Breast epithelium (tissue), 4 donors: ENCODE measurements at regions not wholly inside any gene's neighbourhood (a gene's known extent, or its start where the extent isn't known, plus 50 kb on each side); places are given as distances from the start of the nearest gene placed in this dataset.

ENCODE experiments used
- DNase-seq, 2 donors: peaks; one replicate each; pipeline ENCODE4 v3.0.0-alpha.2; 2019; ENCODE audit warnings: low spot score in 2 of 2
- H3K27ac ChIP-seq, 2 donors: fragments of 200-600 bp; sonication (generic) in 1 of 2; one replicate each; pipeline ENCODE4 v1.5.1; 2016 to 2019; ENCODE audit warnings: mild to moderate bottlenecking in 1 of 2
- H3K27me3 ChIP-seq, 2 donors: fragments of 200-600 bp; sonication (generic) in 1 of 2; one replicate each; pipeline versions ENCODE4 v1.5.1 to v1.6.0; 2017 to 2019; ENCODE audit warnings: control low read depth in 1 of 2, mild to moderate bottlenecking in 1 of 2
- H3K36me3 ChIP-seq: fragments of 200-600 bp; one replicate; pipeline ENCODE4 v1.5.1; 2019
- H3K4me1 ChIP-seq, 2 donors: fragments of 200-600 bp; sonication (generic); one replicate each; pipeline ENCODE4 v1.5.1; 2016 to 2019; ENCODE audit warnings: control low read depth in 1 of 2
- H3K4me3 ChIP-seq, 3 donors: fragments of 200-600 bp; sonication (generic); 1 replicate in 2 of 3; 2 replicates in 1 of 3; pipeline ENCODE4 v1.5.1; 2016 to 2019; ENCODE audit warnings: mild to moderate bottlenecking in 3 of 3, moderate library complexity in 2 of 3
- H3K9me3 ChIP-seq, 2 donors: fragments of 200-600 bp; sonication (generic) in 1 of 2; one replicate each; pipeline ENCODE4 v1.5.1; 2016 to 2019; ENCODE audit warnings: control low read depth in 1 of 2
- CTCF ChIP-seq, 3 donors: fragments of 450-650 bp; IDR thresholded peaks; one replicate each; pipeline ENCODE4 v1.5.1; 2016 to 2017; ENCODE audit warnings: antibody characterized with exemption in 3 of 3, mild to moderate bottlenecking in 3 of 3, moderate library complexity in 3 of 3
- POLR2A ChIP-seq: fragments of 450-650 bp; IDR thresholded peaks from one replicate; pipeline ENCODE4 v1.6.1; 2016; ENCODE audit warnings: antibody characterized with exemption, mild to moderate bottlenecking, moderate library complexity
- POLR2AphosphoS5 ChIP-seq, 3 donors: sonication (generic); formaldehyde crosslinking; IDR thresholded peaks; one replicate each; pipeline ENCODE4 v1.6.1; 2017; ENCODE audit warnings: antibody characterized with exemption in 3 of 3
- intact Hi-C: fragments of 100-400 bp; cut with DNase I; formaldehyde crosslinking; loops from one replicate; pipeline ENCODE4 v1.15.1; 2023; ENCODE audit warnings: low total_unique reads

- intact Hi-C loops, result no loop called here
- no peak overlapping the region for H3K4me3 ChIP-seq
- TF ChIP-seq CTCF (IDR thresholded peaks at IDR 0.05) (no peak), POLR2A (no peak), POLR2AphosphoS5 (IDR thresholded peaks at IDR 0.05) (no peak)
- H3K27ac ChIP-seq, result no peak overlapping the region
- H3K36me3 ChIP-seq, result no peaks in the 10 kb centered on the region
- no peak for DNase-seq
- no peaks in the 10 kb centered on the region for H3K4me1 ChIP-seq
- H3K9me3 ChIP-seq, result no peaks in the 10 kb centered on the region
- no peaks in the 10 kb centered on the region for H3K27me3 ChIP-seq
Measured at GRCh38 chr9:20284601-20285289, 337.6 kb downstream of the MLLT3 start.

GRCh38 chr9:20280330-20280729 lies 342.0 kb downstream of the MLLT3 start:
- H3K27me3 ChIP-seq, result no peaks in the 10 kb centered on the region
- no peak overlapping the region for H3K4me3 ChIP-seq
- H3K4me1 ChIP-seq, result no peaks in the 10 kb centered on the region
- no peak for DNase-seq
- peaks cover 6 to 14% of the 10 kb centered on the region in 2 donors for H3K9me3 ChIP-seq
- no peaks in the 10 kb centered on the region for H3K36me3 ChIP-seq
- intact Hi-C loops, result no loop called here
- TF ChIP-seq POLR2AphosphoS5 (IDR thresholded peaks at IDR 0.05) (no peak), POLR2A (no peak), CTCF (IDR thresholded peaks at IDR 0.05) (no peak)
- no peak overlapping the region for H3K27ac ChIP-seq

GRCh38 chr9:20276762-20277161 lies 345.5 kb downstream of the MLLT3 start:
- no peaks in the 10 kb centered on the region for H3K27me3 ChIP-seq

GRCh38 chr9:20271723-20272122 lies 350.6 kb downstream of the MLLT3 start:
- H3K9me3 ChIP-seq, result peaks cover 6 to 7% of the 10 kb centered on the region in 2 donors
- no peak for TF ChIP-seq POLR2AphosphoS5 (IDR thresholded peaks at IDR 0.05)
- no peak for TF ChIP-seq POLR2A
- no peak for TF ChIP-seq CTCF (IDR thresholded peaks at IDR 0.05)
- no peak overlapping the region for H3K27ac ChIP-seq
- no peak overlapping the region for H3K4me3 ChIP-seq
- no peaks in the 10 kb centered on the region for H3K4me1 ChIP-seq
- no peaks in the 10 kb centered on the region for H3K27me3 ChIP-seq
- no peaks in the 10 kb centered on the region for H3K36me3 ChIP-seq
- intact Hi-C loops, result no loop called here
- no peak for DNase-seq

More at GRCh38 chr9:20276762-20277161, 345.5 kb downstream of the MLLT3 start:
- H3K27ac ChIP-seq, result no peak overlapping the region
- H3K4me1 ChIP-seq, result no peaks in the 10 kb centered on the region
- no peaks in the 10 kb centered on the region for H3K36me3 ChIP-seq
- TF ChIP-seq CTCF (IDR thresholded peaks at IDR 0.05), result no peak
- TF ChIP-seq POLR2AphosphoS5 (IDR thresholded peaks at IDR 0.05), result no peak
- TF ChIP-seq POLR2A, result no peak
- no peak for DNase-seq
- peaks cover 6 to 14% of the 10 kb centered on the region in 2 donors for H3K9me3 ChIP-seq
- no peak overlapping the region for H3K4me3 ChIP-seq
- intact Hi-C loops, result no loop called here

- Histone ChIP-seq H3K9me3 (peaks cover under 1 to 2% of the 10 kb centered on the region in 2 donors), H3K4me1 (no peaks in the 10 kb centered on the region), H3K4me3 (no peak overlapping the region), H3K27ac (no peak overlapping the region), H3K27me3 (no peaks in the 10 kb centered on the region), H3K36me3 (no peaks in the 10 kb centered on the region)
- intact Hi-C loops, result no loop called here
- no peak for TF ChIP-seq POLR2AphosphoS5 (IDR thresholded peaks at IDR 0.05)
- TF ChIP-seq CTCF (IDR thresholded peaks at IDR 0.05), result no peak
- TF ChIP-seq POLR2A, result no peak
- no peak for DNase-seq
Measured at GRCh38 chr9:20271096-20271495, 351.2 kb downstream of the MLLT3 start.
